T follicular helper cell (primary cell): ENCODE measurements at regions not wholly inside any gene's neighbourhood (a gene's known extent, or its start where the extent isn't known, plus 50 kb on each side); places are given as distances from the start of the nearest gene placed in this dataset.

Source experiments
- DNase-seq: peaks from one replicate; pipeline ENCODE4 v3.0.0-alpha.2; 2020; ENCODE audit warnings: low read depth

GRCh38 chr3:20912406-20912805 is 726.4 kb upstream of the SGO1 start:
- no peak for DNase-seq

- no peak for DNase-seq
These were observed 723.5 kb upstream of the SGO1 start for GRCh38 chr3:20909511-20909910.

GRCh38 chr3:20905210-20905805 is 719.3 kb upstream of the SGO1 start:
- DNase-seq = no peak

GRCh38 chr3:20904671-20905070 is 718.7 kb upstream of the SGO1 start:
- DNase-seq = no peak

GRCh38 chr3:20898962-20899361 is 713.0 kb upstream of the SGO1 start:
- no peak for DNase-seq

GRCh38 chr3:20890111-20890519 is 704.1 kb upstream of the SGO1 start:
- no peak for DNase-seq

GRCh38 chr3:20878691-20879090 is 692.7 kb upstream of the SGO1 start:
- no peak for DNase-seq

- no peak for DNase-seq
These were observed 687.2 kb upstream of the SGO1 start for GRCh38 chr3:20873235-20873634.

GRCh38 chr3:20870106-20870899 is 684.3 kb upstream of the SGO1 start:
- no peak for DNase-seq

- DNase-seq = no peak
These were observed 679.8 kb upstream of the SGO1 start for GRCh38 chr3:20865803-20866202.

- DNase-seq = no peak
These were observed 675.4 kb upstream of the SGO1 start for GRCh38 chr3:20861454-20861853.

GRCh38 chr3:20857636-20858035 is 671.6 kb upstream of the SGO1 start:
- DNase-seq = no peak

- DNase-seq = no peak
These were observed 667.9 kb upstream of the SGO1 start for GRCh38 chr3:20853890-20854289.

GRCh38 chr3:20852712-20853111 is 666.7 kb upstream of the SGO1 start:
- no peak for DNase-seq

GRCh38 chr3:20849975-20850374 is 664.0 kb upstream of the SGO1 start:
- no peak for DNase-seq

GRCh38 chr3:20846832-20847231 is 660.8 kb upstream of the SGO1 start:
- no peak for DNase-seq

GRCh38 chr3:20846066-20846465 is 660.1 kb upstream of the SGO1 start:
- DNase-seq = no peak

GRCh38 chr3:20844851-20845250 is 658.8 kb upstream of the SGO1 start:
- no peak for DNase-seq

GRCh38 chr3:20842594-20843436 is 656.8 kb upstream of the SGO1 start:
- no peak for DNase-seq

GRCh38 chr3:20842002-20842401 is 656.0 kb upstream of the SGO1 start:
- no peak for DNase-seq

- DNase-seq = no peak
These were observed 651.8 kb upstream of the SGO1 start for GRCh38 chr3:20837676-20838302.

GRCh38 chr3:20836801-20837200 is 650.8 kb upstream of the SGO1 start:
- DNase-seq = no peak
